ENCODE measurements at regions not wholly inside any gene's neighbourhood (a gene's known extent, or its start where the extent isn't known, plus 50 kb on each side); places are given as distances from the start of the nearest gene placed in this dataset.
"Not testable (repeated sequence)": the region's sequence is repeated elsewhere in the genome, so short reads cannot be mapped to it uniquely, and the experiment has no call there.

GRCh38 chr12:38529281-38529680, 212.7 kb downstream of the ALG10B start:
- TF ChIP-seq, protein P1, sequence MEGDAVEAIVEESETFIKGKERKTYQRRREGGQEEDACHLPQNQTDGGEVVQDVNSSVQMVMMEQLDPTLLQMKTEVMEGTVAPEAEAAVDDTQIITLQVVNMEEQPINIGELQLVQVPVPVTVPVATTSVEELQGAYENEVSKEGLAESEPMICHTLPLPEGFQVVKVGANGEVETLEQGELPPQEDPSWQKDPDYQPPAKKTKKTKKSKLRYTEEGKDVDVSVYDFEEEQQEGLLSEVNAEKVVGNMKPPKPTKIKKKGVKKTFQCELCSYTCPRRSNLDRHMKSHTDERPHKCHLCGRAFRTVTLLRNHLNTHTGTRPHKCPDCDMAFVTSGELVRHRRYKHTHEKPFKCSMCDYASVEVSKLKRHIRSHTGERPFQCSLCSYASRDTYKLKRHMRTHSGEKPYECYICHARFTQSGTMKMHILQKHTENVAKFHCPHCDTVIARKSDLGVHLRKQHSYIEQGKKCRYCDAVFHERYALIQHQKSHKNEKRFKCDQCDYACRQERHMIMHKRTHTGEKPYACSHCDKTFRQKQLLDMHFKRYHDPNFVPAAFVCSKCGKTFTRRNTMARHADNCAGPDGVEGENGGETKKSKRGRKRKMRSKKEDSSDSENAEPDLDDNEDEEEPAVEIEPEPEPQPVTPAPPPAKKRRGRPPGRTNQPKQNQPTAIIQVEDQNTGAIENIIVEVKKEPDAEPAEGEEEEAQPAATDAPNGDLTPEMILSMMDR (IDR thresholded peaks at IDR 0.05; ENCODE audit: low read depth, low read length): not testable (repeated sequence)
- TF ChIP-seq POLR2A (IDR thresholded peaks at IDR 0.05; ENCODE audit: extremely low read depth, insufficient read length); MYC (IDR thresholded peaks at IDR 0.05; ENCODE audit: low read depth, low read length): not testable (repeated sequence)
- TF ChIP-seq, protein P2, sequence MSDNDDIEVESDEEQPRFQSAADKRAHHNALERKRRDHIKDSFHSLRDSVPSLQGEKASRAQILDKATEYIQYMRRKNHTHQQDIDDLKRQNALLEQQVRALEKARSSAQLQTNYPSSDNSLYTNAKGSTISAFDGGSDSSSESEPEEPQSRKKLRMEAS (IDR thresholded peaks at IDR 0.05; ENCODE audit: low read depth, low read length): not testable (repeated sequence)
